GM12865 (cell line): ENCODE measurements at regions not wholly inside any gene's neighbourhood (a gene's known extent, or its start where the extent isn't known, plus 50 kb on each side); places are given as distances from the start of the nearest gene placed in this dataset.

ENCODE experiments used
- DNase-seq: peaks from one replicate; pipeline ENCODE4 v3.0.0; 2010; ENCODE audit warnings: low read depth
- H3K4me3 ChIP-seq: 2 replicates; pipeline ENCODE4 v1.5.1; 2011; ENCODE audit warnings: mild to moderate bottlenecking, low read depth, low read length, control low read depth
- CTCF ChIP-seq: IDR thresholded peaks from 2 replicates; pipeline ENCODE4 v1.5.1; 2011; ENCODE audit warnings: low read length, control low read depth, low read depth, inconsistent platforms; ENCODE audit not compliant: insufficient read depth; ENCODE audit errors: missing control alignments

GRCh38 chr13:59494560-59494970 is 669.2 kb downstream of the DIAPH3 start:
- TF ChIP-seq CTCF, result no peak
- H3K4me3 ChIP-seq, result no peak overlapping the region
- no peak for DNase-seq

- no peak overlapping the region for H3K4me3 ChIP-seq
- TF ChIP-seq CTCF, result no peak
- DNase-seq, result no peak
Measured at GRCh38 chr13:59495299-59495698, 668.4 kb downstream of the DIAPH3 start.

DNA sequence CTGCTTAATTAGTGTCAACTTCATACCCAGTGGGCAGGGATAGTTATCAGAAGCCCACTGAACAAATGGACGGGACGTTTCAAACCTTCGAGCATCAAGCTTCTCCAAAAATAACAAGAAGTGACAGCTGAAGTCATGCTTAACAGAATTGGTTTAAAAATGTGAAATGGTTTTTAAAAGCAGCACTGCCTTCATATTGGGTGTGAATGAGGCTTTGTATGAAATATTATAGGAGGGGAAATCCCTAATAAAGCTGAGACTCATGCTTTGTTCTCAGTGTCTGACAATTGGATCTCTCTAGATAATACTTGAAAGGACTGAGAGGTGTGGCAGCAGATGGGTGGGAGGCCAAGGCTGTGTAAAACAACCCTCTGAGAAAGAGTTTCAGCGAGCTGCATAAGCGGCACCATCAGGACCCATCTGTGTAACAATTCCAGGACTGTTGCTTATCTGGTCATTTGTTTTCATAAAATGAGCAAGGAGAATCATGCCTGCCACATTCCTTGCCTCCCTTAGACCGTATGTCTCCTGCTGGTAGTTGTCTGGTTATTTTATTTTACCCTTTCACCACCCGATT is 667.7 kb downstream of the DIAPH3 start:
- no peak for DNase-seq
- TF ChIP-seq CTCF, result no peak
- H3K4me3 ChIP-seq, result no peak overlapping the region

- no peak overlapping the region for H3K4me3 ChIP-seq
- DNase-seq, result no peak
- no peak for TF ChIP-seq CTCF
Measured at GRCh38 chr13:59497621-59498247, 666.0 kb downstream of the DIAPH3 start.

GRCh38 chr13:59501004-59501403 is 662.7 kb downstream of the DIAPH3 start:
- no peak for TF ChIP-seq CTCF
- no peak overlapping the region for H3K4me3 ChIP-seq
- DNase-seq, result no peak

- no peak for TF ChIP-seq CTCF
- no peak for DNase-seq
Measured at GRCh38 chr13:59504407-59504806, 659.3 kb downstream of the DIAPH3 start.

DNA sequence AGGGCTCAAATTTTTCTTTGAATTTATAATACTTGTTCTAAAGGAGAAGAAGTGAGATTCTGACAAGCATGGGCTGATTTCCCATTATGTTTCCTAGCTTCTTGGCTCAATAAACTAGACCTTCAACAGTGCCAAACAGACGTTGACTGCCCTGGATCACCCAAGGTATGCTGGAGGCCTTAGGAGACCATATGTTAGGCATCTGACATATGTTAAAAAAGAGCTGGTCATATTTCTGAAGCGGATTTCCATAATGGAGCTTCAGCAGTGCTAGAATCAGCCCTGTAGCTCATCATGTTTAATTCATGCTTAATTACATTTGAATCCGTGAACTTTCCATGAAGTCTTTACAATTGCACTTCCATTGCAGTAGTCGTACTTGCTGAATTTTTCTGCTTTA is 653.3 kb downstream of the DIAPH3 start:
- no peak for TF ChIP-seq CTCF
- DNase-seq, result no peak
- H3K4me3 ChIP-seq, result no peak overlapping the region

More at GRCh38 chr13:59504407-59504806, 659.3 kb downstream of the DIAPH3 start:
- no peak overlapping the region for H3K4me3 ChIP-seq
